ENCODE measurements at regions not wholly inside any gene's neighbourhood (a gene's known extent, or its start where the extent isn't known, plus 50 kb on each side); places are given as distances from the start of the nearest gene placed in this dataset.

- Mint-ChIP-seq H3K27ac (no peak overlapping the region), H3K27me3 (ENCODE audit: low read depth in 3 of 3) (peaks cover 0 to 3% (median 2%) of the 10 kb centered on the region in 3 donors), H3K4me3 (no peak overlapping the region), H3K4me1 (no peaks in the 10 kb centered on the region), H3K9me3 (peaks cover 0 to 11% (median 5%) of the 10 kb centered on the region in 7 donors), H3K36me3 (no peaks in the 10 kb centered on the region)
- H3K36me3 ChIP-seq (replicated peaks in 1 of 2; ENCODE audit: control insufficient read depth in 1 of 2, insufficient read depth in 2 of 2, low read length in 2 of 2) = no peaks in the 10 kb centered on the region
- no peak for DNase-seq
- H4K20me1 ChIP-seq (ENCODE audit: insufficient read depth, low read length) = no peaks in the 10 kb centered on the region
- no peak for TF ChIP-seq CTCF (IDR thresholded peaks at IDR 0.05)
- no peak overlapping the region for H3K4me2 ChIP-seq (replicated peaks; ENCODE audit: extremely low read depth, low read length, poor library complexity, severe bottlenecking)
- no peak overlapping the region for H3K27ac ChIP-seq (ENCODE audit: low read depth in 1 of 2, low read length in 2 of 2)
- H3K4me3 ChIP-seq (replicated peaks in 1 of 3; ENCODE audit: low read depth in 2 of 3, low read length in 3 of 3) = no peak overlapping the region
- H3K4me1 ChIP-seq (ENCODE audit: control insufficient read depth in 1 of 2, insufficient read depth in 2 of 2, low read length in 2 of 2) = no peaks in the 10 kb centered on the region
- H3K9ac ChIP-seq (ENCODE audit: insufficient read depth, low read length, poor library complexity, severe bottlenecking) = no peak overlapping the region
- no peaks in the 10 kb centered on the region for H3K79me2 ChIP-seq (ENCODE audit: insufficient read depth, low read length)
- intact Hi-C loops (cut with micrococcal nuclease) = no loop called here
- no peak overlapping the region for H2AFZ ChIP-seq (ENCODE audit: insufficient read depth, low read depth, low read length, poor library complexity, severe bottlenecking)
- no peaks in the 10 kb centered on the region for H3K9me3 ChIP-seq (replicated peaks in 1 of 2; ENCODE audit: control insufficient read depth in 1 of 2, insufficient read depth in 1 of 2, low read length in 2 of 2)
- H3K27me3 ChIP-seq (ENCODE audit: control insufficient read depth in 2 of 2, insufficient read depth in 2 of 2, low read length in 2 of 2) = no peaks in the 10 kb centered on the region
Observed at GRCh38 chrX:42886519-42886918, 108.6 kb upstream of the PPP1R2C start.

- no peak for TF ChIP-seq CTCF (IDR thresholded peaks at IDR 0.05)
- Histone ChIP-seq H3K27me3 (ENCODE audit: control insufficient read depth in 2 of 2, insufficient read depth in 2 of 2, low read length in 2 of 2) (no peaks in the 10 kb centered on the region), H3K79me2 (ENCODE audit: insufficient read depth, low read length) (no peaks in the 10 kb centered on the region), H3K4me2 (replicated peaks; ENCODE audit: extremely low read depth, low read length, poor library complexity, severe bottlenecking) (no peak overlapping the region), H3K9me3 (replicated peaks in 1 of 2; ENCODE audit: control insufficient read depth in 1 of 2, insufficient read depth in 1 of 2, low read length in 2 of 2) (no peaks in the 10 kb centered on the region), H3K27ac (ENCODE audit: low read depth in 1 of 2, low read length in 2 of 2) (no peak overlapping the region), H3K4me3 (replicated peaks in 1 of 3; ENCODE audit: low read depth in 2 of 3, low read length in 3 of 3) (no peak overlapping the region), H3K36me3 (replicated peaks in 1 of 2; ENCODE audit: control insufficient read depth in 1 of 2, insufficient read depth in 2 of 2, low read length in 2 of 2) (no peaks in the 10 kb centered on the region), H3K9ac (ENCODE audit: insufficient read depth, low read length, poor library complexity, severe bottlenecking) (no peak overlapping the region), H2AFZ (ENCODE audit: insufficient read depth, low read depth, low read length, poor library complexity, severe bottlenecking) (no peak overlapping the region), H4K20me1 (ENCODE audit: insufficient read depth, low read length) (no peaks in the 10 kb centered on the region), H3K4me1 (ENCODE audit: control insufficient read depth in 1 of 2, insufficient read depth in 2 of 2, low read length in 2 of 2) (no peaks in the 10 kb centered on the region)
- peaks cover 0 to 6% (median 0%) of the 10 kb centered on the region in 7 donors for H3K9me3 Mint-ChIP-seq
- no peak overlapping the region for H3K27ac Mint-ChIP-seq
- intact Hi-C loops (cut with micrococcal nuclease) = no loop called here
- H3K36me3 Mint-ChIP-seq = no peaks in the 10 kb centered on the region
- H3K4me3 Mint-ChIP-seq = no peak overlapping the region
- no CpG with 5 or more reads among the region's 1 CpG for WGBS (ENCODE audit: insufficient coverage)
- no peak for DNase-seq
- H3K4me1 Mint-ChIP-seq = no peaks in the 10 kb centered on the region
- H3K27me3 Mint-ChIP-seq (ENCODE audit: low read depth in 3 of 3) = peaks cover 0 to 2% (median 0%) of the 10 kb centered on the region in 3 donors
Observed at GRCh38 chrX:42900947-42901346, 123.0 kb upstream of the PPP1R2C start.
